Stimulated activated CD4-positive, alpha-beta T cell treated with anti-CD3 and anti-CD28 coated beads, Interleukin-1b, Interleukin-23, amount 100 ng/mL, for 48 hours (primary cell): ENCODE measurements at regions not wholly inside any gene's neighbourhood (a gene's known extent, or its start where the extent isn't known, plus 50 kb on each side); places are given as distances from the start of the nearest gene placed in this dataset.
"Not testable (repeated sequence)": the region's sequence is repeated elsewhere in the genome, so short reads cannot be mapped to it uniquely, and the experiment has no call there.

Source experiments
- DNase-seq: peaks from one replicate; pipeline ENCODE4 v3.0.0-alpha.2; 2020

DNA sequence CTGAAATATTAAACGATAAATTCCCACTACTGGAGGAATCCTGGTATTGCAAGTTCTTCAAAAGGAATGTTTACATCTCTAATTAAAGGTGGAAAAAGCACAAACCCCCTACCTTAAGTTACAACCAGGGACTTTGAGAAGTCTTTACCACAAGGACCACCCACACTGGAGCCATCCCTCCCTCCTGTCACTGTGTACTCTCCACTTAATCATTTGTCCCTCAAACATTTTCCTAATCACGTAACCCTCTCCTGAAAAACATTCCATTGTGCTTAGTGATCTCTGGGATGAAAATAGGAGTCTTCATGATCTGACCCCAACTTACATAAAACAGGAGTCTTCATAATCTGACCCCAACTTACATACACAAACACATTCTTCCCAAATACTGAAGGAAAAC lies 85.7 kb downstream of the SUCLG1 start:
- no peak for DNase-seq

GRCh38 chr2:84362541-84362940 lies 96.5 kb downstream of the SUCLG1 start:
- no peak for DNase-seq

DNA sequence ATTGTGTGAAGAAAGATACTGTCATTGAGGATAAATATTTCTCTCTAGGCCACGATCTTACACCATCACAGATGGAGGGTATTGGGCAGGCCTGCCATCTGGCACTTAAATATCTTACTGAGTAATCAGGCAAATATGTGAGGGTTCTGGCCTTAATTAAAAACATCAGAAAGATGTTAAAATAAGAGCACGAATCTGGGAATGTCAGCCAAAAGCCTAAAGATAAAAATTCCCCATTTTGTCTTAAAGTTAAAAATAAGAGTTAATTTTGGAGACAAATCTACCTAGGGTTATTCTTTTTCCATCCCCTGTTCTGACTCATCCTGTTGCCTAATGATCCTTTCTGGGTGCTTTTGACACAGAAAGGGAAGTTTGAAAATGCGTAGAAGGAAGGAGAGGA lies 121.0 kb downstream of the SUCLG1 start:
- DNase-seq: no peak

- no peak for DNase-seq
Measured at GRCh38 chr2:84327645-84328249, 131.3 kb downstream of the SUCLG1 start.

- DNase-seq: no peak
Measured at GRCh38 chr2:84326831-84327432, 132.1 kb downstream of the SUCLG1 start.

DNA sequence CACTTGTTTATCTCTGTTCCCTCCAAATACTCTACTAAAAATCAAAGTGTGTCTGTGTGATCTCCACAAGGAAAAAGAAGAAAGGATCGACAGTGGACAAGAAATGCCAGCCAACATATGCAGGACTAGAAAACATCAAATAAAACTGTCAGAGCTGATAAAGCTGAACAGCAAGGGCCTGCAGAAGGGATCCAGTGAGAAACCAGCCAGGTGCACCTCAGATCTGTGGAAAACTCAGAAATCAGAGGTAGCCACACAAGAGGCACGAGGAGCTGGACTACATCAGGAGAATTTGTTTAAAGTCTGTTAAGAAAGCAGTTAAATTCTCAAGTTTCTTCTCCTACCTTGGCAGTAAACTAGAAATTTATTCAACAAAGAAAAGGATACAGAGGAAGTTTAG lies 135.2 kb downstream of the SUCLG1 start:
- no peak for DNase-seq

GRCh38 chr2:84320940-84321339 lies 138.1 kb downstream of the SUCLG1 start:
- no peak for DNase-seq

DNA sequence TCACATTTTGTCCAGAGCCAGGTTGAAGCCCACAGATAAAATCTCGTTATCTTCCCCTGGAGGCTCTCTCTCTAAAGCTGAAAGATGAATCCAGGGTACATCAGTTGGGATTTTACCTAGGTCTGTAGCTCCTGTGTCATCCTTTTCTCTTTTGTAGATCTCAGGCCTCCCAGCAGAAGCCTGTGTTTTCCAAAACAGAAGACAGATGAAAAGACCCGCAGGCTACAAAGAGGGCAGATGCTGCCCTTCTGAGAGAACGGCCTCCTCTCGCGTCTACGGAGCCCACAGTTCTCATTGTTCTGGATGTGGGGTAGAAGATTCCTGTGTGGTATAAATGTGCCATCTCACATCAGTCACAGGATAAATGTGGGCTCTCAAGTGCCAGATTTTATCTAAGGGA lies 139.5 kb downstream of the SUCLG1 start:
- no peak for DNase-seq

DNA sequence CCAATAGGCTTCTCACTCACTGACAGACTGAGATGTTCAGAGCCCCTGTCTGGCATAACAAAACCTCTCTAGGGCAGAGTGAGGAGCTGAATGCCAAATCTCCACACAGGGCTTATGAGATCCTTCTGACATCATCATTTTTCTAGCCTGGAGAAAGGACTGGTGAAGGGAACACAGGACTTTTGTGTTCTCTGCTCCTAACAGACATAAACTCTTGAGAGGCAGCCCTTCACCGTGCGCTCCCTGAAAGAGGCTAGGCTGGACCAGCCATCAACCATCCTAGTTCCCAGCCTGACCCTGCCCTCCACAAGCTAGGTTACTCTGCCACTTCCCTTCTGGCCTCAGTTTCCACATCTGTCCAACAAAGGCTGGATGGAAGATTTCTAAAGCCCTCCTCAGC lies 141.9 kb downstream of the SUCLG1 start:
- DNase-seq: no peak

DNA sequence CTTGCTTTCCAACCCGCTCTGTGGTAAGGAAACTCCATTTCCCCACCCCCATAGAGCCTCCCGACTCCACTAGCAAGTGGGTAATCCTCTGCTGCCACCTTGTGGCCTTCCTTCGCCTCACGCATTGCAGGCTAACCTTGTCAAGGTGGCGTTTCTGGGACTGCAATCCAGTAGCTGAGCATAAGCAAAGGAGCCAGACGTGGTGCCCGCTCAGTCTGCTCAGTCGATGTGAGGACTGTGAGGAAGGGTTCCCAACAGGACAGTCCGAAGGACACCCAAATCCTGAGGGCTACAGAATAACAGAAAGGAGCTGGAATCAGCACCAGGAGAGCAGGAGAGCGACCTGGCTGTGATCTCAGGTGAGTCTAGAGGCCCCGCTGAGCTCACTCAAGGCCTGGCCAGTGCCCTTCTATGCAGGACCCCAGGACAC lies 144.2 kb downstream of the SUCLG1 start:
- DNase-seq: peak; percentile 77

DNA sequence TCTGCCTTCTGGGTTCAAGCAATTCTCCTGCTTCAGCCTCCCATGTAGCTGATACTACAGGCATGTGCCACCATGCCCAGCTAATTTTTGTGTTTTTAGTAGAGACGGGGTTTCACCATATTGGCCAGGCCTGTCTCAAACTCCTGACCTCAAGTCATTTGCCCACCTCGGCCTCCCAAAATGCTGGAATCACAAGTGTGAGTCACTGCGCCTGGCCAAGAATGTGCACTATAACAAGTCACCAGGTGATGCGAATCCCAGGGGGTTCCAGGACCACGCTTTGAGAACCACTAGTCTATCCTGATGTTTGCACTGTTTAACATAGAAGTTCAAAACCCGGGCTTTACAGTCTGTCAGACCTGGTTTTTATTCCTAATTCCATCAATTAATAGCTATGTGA lies 144.8 kb downstream of the SUCLG1 start:
- DNase-seq: no peak

GRCh38 chr2:84309281-84309680 lies 149.8 kb downstream of the SUCLG1 start:
- no peak for DNase-seq

DNA sequence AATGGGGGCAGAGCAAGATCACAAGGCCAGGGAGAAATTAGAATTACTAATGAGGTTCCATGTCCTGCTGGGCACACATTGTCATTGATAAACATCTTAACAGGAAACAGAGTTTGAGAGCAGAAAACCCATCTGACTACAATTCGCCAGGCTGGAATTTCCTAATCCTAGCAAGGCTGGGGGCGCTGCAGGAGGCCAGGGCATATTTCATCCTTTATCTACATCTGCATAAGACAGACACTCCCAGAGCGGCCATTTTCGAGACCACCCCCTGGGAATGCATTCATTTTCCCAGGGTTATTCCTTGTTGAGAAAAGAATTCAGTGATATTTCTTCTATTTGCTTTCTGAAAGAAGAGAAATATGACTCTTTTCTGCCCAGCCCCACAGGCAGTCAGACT lies 152.7 kb downstream of the SUCLG1 start:
- no peak for DNase-seq

- peak; percentile 27 for DNase-seq
Measured at GRCh38 chr2:84302513-84303412, 156.3 kb downstream of the SUCLG1 start.

DNA sequence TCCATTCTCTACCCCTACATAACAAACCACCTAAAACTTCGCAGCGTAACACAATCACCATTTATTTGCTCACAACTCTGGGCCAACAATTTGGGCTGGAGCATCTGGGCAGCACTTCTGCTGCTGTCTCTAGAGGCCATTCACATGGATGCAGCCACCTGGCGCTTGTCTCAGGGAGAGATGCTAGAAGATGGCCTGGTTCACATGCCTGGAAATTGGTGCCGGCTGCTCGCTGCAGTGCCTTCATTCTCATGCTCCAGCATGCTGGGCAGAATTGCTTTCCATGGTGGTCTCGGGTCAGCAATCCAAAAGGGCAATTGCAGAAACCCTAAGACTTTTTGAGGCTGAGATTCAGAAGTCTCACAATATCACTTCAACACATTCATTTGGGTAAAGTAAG lies 157.4 kb downstream of the SUCLG1 start:
- no peak for DNase-seq

GRCh38 chr2:84300696-84301029 lies 158.4 kb downstream of the SUCLG1 start:
- DNase-seq: no peak

- not testable (repeated sequence) for DNase-seq
Measured at GRCh38 chr2:84300001-84300695, 158.9 kb downstream of the SUCLG1 start.

DNA sequence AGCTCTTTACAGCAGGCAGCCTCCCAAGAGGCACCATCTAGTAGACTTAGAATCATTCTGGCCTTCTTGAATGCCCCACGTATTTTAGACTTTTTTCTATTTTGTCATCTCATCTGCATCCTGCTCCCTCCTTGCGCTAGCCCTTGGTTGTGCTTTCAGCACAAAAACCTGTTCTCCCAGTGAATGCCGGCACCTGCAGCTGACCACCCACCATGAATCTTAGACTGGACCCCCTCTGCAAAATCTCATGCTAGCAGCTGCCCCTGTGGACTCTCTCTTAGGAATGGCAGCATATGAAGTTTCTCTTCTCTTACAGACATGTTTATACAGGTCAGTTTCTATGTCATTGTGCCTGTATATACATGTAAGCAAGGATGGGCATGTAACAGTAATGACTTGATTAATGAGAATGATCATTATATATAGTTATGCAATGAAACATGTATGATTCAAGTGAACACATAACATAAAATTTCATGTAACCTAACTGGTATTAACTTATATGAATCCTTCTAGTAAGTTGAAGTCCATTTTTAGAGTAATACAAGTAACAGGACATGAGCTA lies 159.8 kb downstream of the SUCLG1 start:
- DNase-seq: no peak

DNA sequence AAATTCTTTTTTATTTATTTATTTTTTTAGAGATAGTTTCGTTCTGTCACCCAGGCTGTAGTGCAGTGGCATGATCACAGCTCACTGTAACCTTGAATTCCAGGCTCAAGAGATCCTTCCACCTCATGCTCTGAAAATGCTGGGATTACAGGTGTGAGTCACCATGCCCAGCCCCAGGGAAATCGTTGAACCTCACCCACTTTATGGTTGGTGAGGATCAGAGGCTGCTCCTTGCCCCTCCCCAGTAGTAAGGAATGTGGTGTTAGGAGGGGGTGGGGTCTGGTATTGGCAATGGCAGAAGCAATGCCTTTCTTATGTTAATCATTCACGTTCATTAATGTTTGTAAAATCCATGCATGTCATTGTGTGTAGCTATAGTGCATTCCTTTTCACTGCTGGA lies 161.9 kb downstream of the SUCLG1 start:
- no peak for DNase-seq

DNA sequence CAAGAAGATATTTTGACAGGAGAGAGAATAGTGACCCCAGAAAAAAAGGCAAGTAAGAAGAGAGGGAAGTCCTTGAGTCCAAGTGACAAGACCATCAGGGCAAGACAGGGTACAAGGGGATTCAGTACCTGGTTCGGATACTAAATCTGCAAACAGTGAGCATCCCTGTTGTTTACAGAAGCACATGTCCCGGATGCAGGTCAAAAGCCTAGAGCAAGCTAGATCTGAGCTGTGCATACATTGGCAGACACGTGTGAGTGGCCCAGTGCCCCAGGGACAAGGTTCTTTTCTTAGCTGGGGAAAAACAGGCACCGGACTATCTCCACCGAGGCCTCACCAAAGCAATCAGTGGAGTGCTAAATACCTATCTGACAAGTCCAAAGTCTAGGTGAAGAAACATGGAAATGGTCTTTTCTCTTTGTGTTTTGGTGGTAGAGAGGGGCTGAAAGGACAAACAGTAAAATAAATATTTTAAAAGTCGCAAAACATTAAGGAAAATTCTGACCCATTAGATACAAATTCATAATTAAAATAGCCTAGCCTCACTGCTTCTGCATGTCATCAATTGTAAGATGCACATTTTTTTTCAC lies 165.2 kb downstream of the SUCLG1 start:
- no peak for DNase-seq

DNA sequence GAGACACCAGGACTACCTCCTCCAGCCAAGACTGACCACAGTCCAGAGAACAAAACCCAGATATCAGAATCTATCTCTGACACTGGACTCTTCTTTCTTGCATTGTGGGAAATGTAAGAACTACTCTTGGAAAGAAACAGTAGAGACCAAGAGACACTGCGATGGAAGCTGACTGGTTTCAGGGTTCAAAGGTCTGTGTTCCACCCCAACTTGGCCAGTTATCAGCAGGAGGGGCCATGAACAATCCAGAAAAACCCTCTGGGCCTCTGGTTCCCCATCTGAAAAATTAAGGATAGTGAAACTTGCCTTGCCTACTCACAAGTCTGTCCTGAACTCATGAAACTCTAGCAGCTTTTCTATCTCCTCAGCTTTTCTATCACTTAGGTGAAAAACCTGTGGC lies 166.5 kb downstream of the SUCLG1 start:
- no peak for DNase-seq

- no peak for DNase-seq
Measured at GRCh38 chr2:84290537-84290936, 168.5 kb downstream of the SUCLG1 start.

GRCh38 chr2:84288293-84288692 lies 170.8 kb downstream of the SUCLG1 start:
- DNase-seq: no peak
